Mesenchymal stem cell (in vitro differentiated cells and primary cell): ENCODE measurements at regions not wholly inside any gene's neighbourhood (a gene's known extent, or its start where the extent isn't known, plus 50 kb on each side); places are given as distances from the start of the nearest gene placed in this dataset.
"Not testable (repeated sequence)": the region's sequence is repeated elsewhere in the genome, so short reads cannot be mapped to it uniquely, and the experiment has no call there.

Source experiments
- DNase-seq: peaks from one replicate; pipeline ENCODE4 v3.0.0-alpha.2; 2013
- H2AFZ ChIP-seq: one replicate; pipeline ENCODE4 v1.6.1; 2013; ENCODE audit warnings: low read depth, mild to moderate bottlenecking, control low read depth, inconsistent platforms, low read length, moderate library complexity
- H2AK5ac ChIP-seq: 2 replicates; pipeline ENCODE4 v1.6.1; 2013; ENCODE audit warnings: low read length, moderate library complexity, mild to moderate bottlenecking, inconsistent platforms; ENCODE audit not compliant: severe bottlenecking
- H2BK120ac ChIP-seq: one replicate; pipeline ENCODE4 v1.6.1; 2013; ENCODE audit warnings: low read depth, mild to moderate bottlenecking, inconsistent platforms, low read length, moderate library complexity
- H2BK12ac ChIP-seq, 2 experiments: one replicate each; pipeline ENCODE4 v1.6.1; 2013; ENCODE audit warnings: inconsistent platforms in 2 of 2, low read length in 2 of 2, mild to moderate bottlenecking in 2 of 2, moderate library complexity in 2 of 2, control low read depth in 1 of 2
- H2BK15ac ChIP-seq: one replicate; pipeline ENCODE4 v1.6.1; 2013; ENCODE audit warnings: mild to moderate bottlenecking, low read depth, inconsistent platforms; ENCODE audit not compliant: poor library complexity, severe bottlenecking
- H2BK5ac ChIP-seq: 2 replicates; pipeline ENCODE4 v1.6.1; 2013; ENCODE audit warnings: low read depth, mild to moderate bottlenecking, low read length, control low read depth, inconsistent platforms; ENCODE audit not compliant: poor library complexity, severe bottlenecking
- H3K14ac ChIP-seq, 2 experiments: one replicate each; pipeline ENCODE4 v1.6.1; 2013; ENCODE audit warnings: inconsistent platforms in 2 of 2, low read length in 2 of 2, control low read depth in 1 of 2, mild to moderate bottlenecking in 1 of 2, moderate library complexity in 1 of 2
- H3K18ac ChIP-seq, 2 experiments: one replicate each; pipeline ENCODE4 v1.6.1; 2013; ENCODE audit warnings: inconsistent platforms in 2 of 2, low read length in 2 of 2, control low read depth in 1 of 2, low read depth in 1 of 2, mild to moderate bottlenecking in 1 of 2
- H3K23ac ChIP-seq, 2 experiments: one replicate each; pipeline ENCODE4 v1.6.1; 2013; ENCODE audit warnings: inconsistent platforms in 2 of 2, low read length in 2 of 2, mild to moderate bottlenecking in 2 of 2, moderate library complexity in 2 of 2, control low read depth in 1 of 2
- H3K27ac ChIP-seq: 2 replicates; pipeline ENCODE4 v1.5.1; 2013; ENCODE audit warnings: mild to moderate bottlenecking, moderate library complexity, low read length, control low read depth, inconsistent platforms; ENCODE audit not compliant: poor library complexity, severe bottlenecking
- H3K27me3 ChIP-seq, 2 experiments: 2 replicates each; pipeline versions ENCODE4 v1.6.1 to v1.7.0; 2013; ENCODE audit warnings: low read length in 2 of 2, mild to moderate bottlenecking in 2 of 2, moderate library complexity in 2 of 2, control low read depth in 1 of 2, inconsistent platforms in 1 of 2; ENCODE audit not compliant: control insufficient read depth in 1 of 2, insufficient read depth in 1 of 2
- H3K36me3 ChIP-seq, 2 experiments: 2 replicates each; pipeline versions ENCODE4 v1.6.1 to v1.7.0; 2013; ENCODE audit warnings: low read length in 2 of 2, control low read depth in 1 of 2, inconsistent platforms in 1 of 2, low read depth in 1 of 2, mild to moderate bottlenecking in 1 of 2; ENCODE audit not compliant: insufficient read depth in 2 of 2, control insufficient read depth in 1 of 2
- H3K4ac ChIP-seq, 2 experiments: one replicate each; pipeline ENCODE4 v1.6.1; 2013; ENCODE audit warnings: inconsistent platforms in 2 of 2, low read length in 2 of 2, mild to moderate bottlenecking in 2 of 2, moderate library complexity in 2 of 2, control low read depth in 1 of 2, low read depth in 1 of 2
- H3K4me1 ChIP-seq: 2 replicates; pipeline ENCODE4 v1.6.1; 2013; ENCODE audit warnings: low read depth, low read length, control low read depth; ENCODE audit not compliant: control insufficient read depth, insufficient read depth
- H3K4me2 ChIP-seq: 2 replicates; pipeline ENCODE4 v1.6.1; 2013; ENCODE audit warnings: low read length, mild to moderate bottlenecking, inconsistent platforms; ENCODE audit not compliant: poor library complexity, severe bottlenecking
- H3K4me3 ChIP-seq, 2 experiments: 2 replicates each; pipeline versions ENCODE4 v1.5.1 to v1.7.0; 2013; ENCODE audit warnings: low read length in 2 of 2, mild to moderate bottlenecking in 2 of 2, control low read depth in 1 of 2, low read depth in 1 of 2; ENCODE audit not compliant: insufficient read depth in 1 of 2
- H3K79me1 ChIP-seq: replicated peaks from 2 replicates; pipeline ENCODE4 v1.6.1; 2013; ENCODE audit warnings: mild to moderate bottlenecking, control low read depth, low read length, inconsistent platforms; ENCODE audit not compliant: poor library complexity, severe bottlenecking
- H3K9ac ChIP-seq: 2 replicates; pipeline ENCODE4 v1.7.0; 2013; ENCODE audit warnings: mild to moderate bottlenecking, low read length, moderate library complexity
- H3K9me3 ChIP-seq: 2 replicates; pipeline ENCODE4 v1.7.0; 2013; ENCODE audit warnings: mild to moderate bottlenecking, low read length; ENCODE audit not compliant: control insufficient read depth
- H4K8ac ChIP-seq: one replicate; pipeline ENCODE4 v1.6.1; 2013; ENCODE audit warnings: inconsistent platforms, mild to moderate bottlenecking, low read length, moderate library complexity
- H4K91ac ChIP-seq: one replicate; pipeline ENCODE4 v1.6.1; 2013; ENCODE audit warnings: mild to moderate bottlenecking, low read length, inconsistent platforms
- WGBS: methylation state at CpG from one replicate; pipeline ENCODE4 v1.1.7; 2013; ENCODE audit warnings: mixed read lengths; 5-methylcytosine and 5-hydroxymethylcytosine counted together

DNA sequence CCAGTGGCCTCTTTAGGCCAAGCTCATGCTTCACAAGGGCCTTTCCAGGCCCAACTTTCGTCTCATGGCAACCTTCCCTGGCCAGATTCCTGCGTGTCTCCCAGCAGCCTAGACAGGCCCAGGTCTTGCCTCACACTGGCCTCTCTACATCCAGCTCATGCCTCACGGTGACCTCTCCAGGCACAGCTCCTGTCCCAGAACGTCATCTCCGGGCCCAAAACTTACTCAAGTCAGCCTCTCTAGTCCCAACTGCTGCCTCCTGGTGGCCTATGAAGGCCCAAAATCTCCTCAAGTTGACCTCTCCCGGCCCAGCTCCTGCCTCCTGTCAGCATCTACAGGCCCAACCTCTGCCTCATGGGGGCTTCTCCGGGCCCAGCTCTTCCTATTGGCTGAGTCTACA lies 54.3 kb upstream of the METTL14 start:
- H3K27ac ChIP-seq, H3K79me1 ChIP-seq, H3K27me3 ChIP-seq, H3K23ac ChIP-seq, H3K9ac ChIP-seq, H2BK15ac ChIP-seq, H2AFZ ChIP-seq, H3K18ac ChIP-seq, H3K4me1 ChIP-seq, H3K4ac ChIP-seq, H3K4me3 ChIP-seq, H2BK5ac ChIP-seq, H3K4me2 ChIP-seq, H2AK5ac ChIP-seq, H3K9me3 ChIP-seq, H3K14ac ChIP-seq, DNase-seq, H4K91ac ChIP-seq, H2BK120ac ChIP-seq, H2BK12ac ChIP-seq, H4K8ac ChIP-seq: not testable (repeated sequence)
- 80% methylated on average over 1 of the region's 7 CpGs for WGBS
- peaks cover 10 to 32% of the 10 kb centered on the region in 2 experiments for H3K36me3 ChIP-seq

DNA sequence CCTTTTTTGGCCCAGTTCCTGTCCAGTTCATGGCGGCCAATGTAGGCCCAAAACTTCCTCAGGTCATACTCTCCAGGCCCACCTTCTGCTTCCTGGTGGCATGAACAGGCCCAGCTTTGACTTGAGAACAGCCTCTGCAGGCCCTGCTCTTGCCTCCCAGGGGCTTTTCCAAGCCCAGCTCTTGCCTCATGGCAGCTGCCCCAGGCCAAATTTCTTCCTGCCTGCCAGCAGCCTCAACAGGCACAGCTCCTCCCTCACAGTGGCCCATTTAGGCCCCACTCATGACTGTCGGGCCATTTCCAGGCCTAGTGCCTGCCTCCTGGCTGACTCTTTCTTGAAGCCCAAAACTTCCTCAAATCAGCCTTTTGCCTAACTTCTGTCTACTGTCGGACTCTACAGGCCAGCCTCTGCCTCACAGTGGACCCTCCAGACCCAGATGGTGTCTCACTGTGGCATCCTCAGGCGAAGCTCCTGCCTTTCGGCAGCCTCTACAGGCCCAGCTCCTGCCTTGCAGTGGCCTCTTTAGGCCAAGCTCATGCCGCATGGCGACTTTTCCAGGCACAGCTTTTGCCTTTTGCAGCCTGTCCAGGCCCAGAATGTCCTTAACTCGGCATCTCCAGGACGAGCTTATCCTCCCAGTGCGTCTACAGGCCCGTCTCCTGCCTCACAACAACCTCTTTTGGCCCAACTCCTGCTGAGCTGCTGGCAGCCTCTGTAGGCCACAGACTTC lies 53.7 kb upstream of the METTL14 start:
- H3K4me1 ChIP-seq, H3K14ac ChIP-seq: not testable (repeated sequence)
- 99% methylated on average over 11 of the region's 11 CpGs for WGBS

DNA sequence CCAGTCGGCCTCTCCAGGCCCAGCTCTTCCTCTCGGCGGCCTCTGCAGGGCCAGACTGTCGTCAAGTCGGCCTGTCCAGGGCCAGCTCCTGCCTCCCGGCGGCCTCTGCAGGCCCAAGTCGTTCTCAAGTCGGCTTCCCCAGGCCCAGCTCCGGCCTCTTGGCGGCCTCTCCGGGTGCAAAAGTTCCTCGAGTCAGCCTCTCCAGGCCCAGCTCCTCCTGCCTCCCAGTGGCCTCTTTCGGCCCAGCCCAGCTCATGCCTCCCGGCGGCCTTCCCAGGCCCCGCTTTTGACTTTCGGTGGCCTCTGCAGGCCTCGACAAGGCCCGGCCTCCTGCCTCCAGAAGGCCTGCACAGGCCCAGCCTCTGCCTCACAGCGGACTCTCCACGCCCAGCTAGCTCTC lies 51.7 kb upstream of the METTL14 start:
- not testable (repeated sequence) for H3K14ac ChIP-seq, H3K27ac ChIP-seq, H3K23ac ChIP-seq, H3K27me3 ChIP-seq, H3K79me1 ChIP-seq, H2AK5ac ChIP-seq, H3K9ac ChIP-seq, DNase-seq, H3K4me3 ChIP-seq, H4K91ac ChIP-seq, H3K4me1 ChIP-seq, H2BK12ac ChIP-seq, H3K9me3 ChIP-seq, H3K4ac ChIP-seq, H4K8ac ChIP-seq, H3K4me2 ChIP-seq, H3K18ac ChIP-seq, H2BK120ac ChIP-seq, H2BK15ac ChIP-seq, H2BK5ac ChIP-seq, H2AFZ ChIP-seq
- 96% methylated on average over 9 of the region's 22 CpGs for WGBS
- peaks cover 10 to 38% of the 10 kb centered on the region in 2 experiments for H3K36me3 ChIP-seq

More for the DNA sequence above, 53.7 kb upstream of the METTL14 start:
- not testable (repeated sequence) for H3K9me3 ChIP-seq, H2BK12ac ChIP-seq, H3K9ac ChIP-seq, H3K27ac ChIP-seq, H3K4me3 ChIP-seq, H3K23ac ChIP-seq, H3K27me3 ChIP-seq, H4K91ac ChIP-seq, H2AFZ ChIP-seq, DNase-seq, H2BK5ac ChIP-seq, H4K8ac ChIP-seq, H3K18ac ChIP-seq, H3K4me2 ChIP-seq, H3K79me1 ChIP-seq, H2BK15ac ChIP-seq, H2BK120ac ChIP-seq, H2AK5ac ChIP-seq, H3K4ac ChIP-seq
- peaks cover 10 to 38% of the 10 kb centered on the region in 2 experiments for H3K36me3 ChIP-seq

DNA sequence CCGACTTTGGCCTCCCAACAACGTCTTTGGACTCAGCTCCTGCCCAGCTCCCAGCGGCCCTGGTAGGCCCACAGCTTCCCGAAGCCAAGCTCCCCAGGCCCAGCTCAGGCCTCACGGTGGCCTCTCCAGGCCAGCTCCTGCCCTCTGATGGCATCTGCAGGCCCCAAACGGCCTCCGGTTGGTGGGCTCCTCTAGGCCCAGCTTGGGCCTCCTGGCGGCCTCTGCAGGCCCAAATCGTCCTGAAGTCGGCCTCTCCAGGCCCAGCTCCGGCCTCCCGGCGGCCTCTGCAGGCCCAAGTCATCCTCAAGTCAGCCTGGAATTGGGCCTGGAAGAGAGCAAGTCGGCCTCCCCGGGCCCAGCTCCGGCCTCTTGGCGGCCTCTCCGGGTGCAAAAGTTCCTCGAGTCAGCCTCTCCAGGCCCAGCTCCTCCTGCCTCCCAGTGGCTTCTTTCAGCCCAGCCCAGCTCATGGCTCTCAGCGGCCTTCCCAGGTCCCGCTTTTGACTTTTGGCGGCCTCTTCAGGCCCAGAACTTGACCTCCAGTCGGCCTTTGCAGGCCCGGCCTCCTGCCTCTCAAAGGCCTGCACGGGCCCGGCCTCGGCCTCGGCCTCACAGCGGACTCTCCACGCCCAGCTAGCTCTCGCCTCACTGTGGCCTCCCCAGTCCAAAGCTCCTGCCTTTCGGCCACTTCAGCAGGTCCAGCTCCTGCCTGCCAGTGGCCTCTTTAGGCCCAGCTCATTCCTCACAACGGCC lies 50.9 kb upstream of the METTL14 start:
- not testable (repeated sequence) for H4K8ac ChIP-seq, H2BK5ac ChIP-seq, H3K14ac ChIP-seq, H3K23ac ChIP-seq, H3K4me2 ChIP-seq, H4K91ac ChIP-seq, H2BK15ac ChIP-seq, H3K18ac ChIP-seq, H3K4ac ChIP-seq, H3K27me3 ChIP-seq, DNase-seq, H3K9ac ChIP-seq, H3K9me3 ChIP-seq, H2AFZ ChIP-seq, H3K4me3 ChIP-seq, H2AK5ac ChIP-seq, H3K4me1 ChIP-seq, H2BK120ac ChIP-seq, H3K27ac ChIP-seq, H3K79me1 ChIP-seq, H2BK12ac ChIP-seq
- whole genome bisulfite sequencing: 99% methylated on average over 21 of the region's 33 CpGs
- H3K36me3 ChIP-seq: peaks cover 10 to 35% of the 10 kb centered on the region in 2 experiments
